Mucosa of descending colon (tissue), 3 donors: ENCODE measurements at regions not wholly inside any gene's neighbourhood (a gene's known extent, or its start where the extent isn't known, plus 50 kb on each side); places are given as distances from the start of the nearest gene placed in this dataset.

Source experiments
- ATAC-seq: fragments of 200-7000 bp; cut with Tn5 transposase; one replicate; pipeline ENCODE4 v1.9.1; 2020; ENCODE audit warnings: mild to moderate bottlenecking, moderate library complexity
- DNase-seq, 3 donors: peaks; one replicate each; pipeline ENCODE4 v3.0.0-alpha.2; 2020
- H3K36me3 ChIP-seq: fragments of 200-600 bp; one replicate; pipeline ENCODE4 v1.8.0; 2021; ENCODE audit warnings: low read depth, mild to moderate bottlenecking
- H3K4me1 ChIP-seq: fragments of 200-600 bp; one replicate; pipeline ENCODE4 v1.8.0; 2021; ENCODE audit warnings: low read depth, mild to moderate bottlenecking
- H3K4me3 ChIP-seq: fragments of 200-600 bp; one replicate; pipeline ENCODE4 v1.8.0; 2021; ENCODE audit warnings: mild to moderate bottlenecking
- H3K9me3 ChIP-seq: fragments of 200-600 bp; one replicate; pipeline ENCODE4 v1.8.0; 2021; ENCODE audit warnings: mild to moderate bottlenecking
- intact Hi-C, 2 donors: fragments of 100-400 bp; cut with DNase I in 1 of 2; cut with micrococcal nuclease in 1 of 2; formaldehyde crosslinking; loops; one replicate each; pipeline versions ENCODE4 v1.11.0 to v1.11.1; 2022; cut with DNase I, micrococcal nuclease
- TF ChIP-seq, protein P1 (sequence below): fragments of 200-600 bp; IDR thresholded peaks from one replicate; pipeline ENCODE4 v1.8.0; 2022; ENCODE audit warnings: antibody characterized with exemption, mild to moderate bottlenecking
- donor health status: DM: no; HTN: no; CAD: no; lungs with moderate emphysema.
- donor health status: DM: no; HTN: no; CAD: no.
- donor health status: DM: no; HTN: yes; CAD: no.

DNA sequence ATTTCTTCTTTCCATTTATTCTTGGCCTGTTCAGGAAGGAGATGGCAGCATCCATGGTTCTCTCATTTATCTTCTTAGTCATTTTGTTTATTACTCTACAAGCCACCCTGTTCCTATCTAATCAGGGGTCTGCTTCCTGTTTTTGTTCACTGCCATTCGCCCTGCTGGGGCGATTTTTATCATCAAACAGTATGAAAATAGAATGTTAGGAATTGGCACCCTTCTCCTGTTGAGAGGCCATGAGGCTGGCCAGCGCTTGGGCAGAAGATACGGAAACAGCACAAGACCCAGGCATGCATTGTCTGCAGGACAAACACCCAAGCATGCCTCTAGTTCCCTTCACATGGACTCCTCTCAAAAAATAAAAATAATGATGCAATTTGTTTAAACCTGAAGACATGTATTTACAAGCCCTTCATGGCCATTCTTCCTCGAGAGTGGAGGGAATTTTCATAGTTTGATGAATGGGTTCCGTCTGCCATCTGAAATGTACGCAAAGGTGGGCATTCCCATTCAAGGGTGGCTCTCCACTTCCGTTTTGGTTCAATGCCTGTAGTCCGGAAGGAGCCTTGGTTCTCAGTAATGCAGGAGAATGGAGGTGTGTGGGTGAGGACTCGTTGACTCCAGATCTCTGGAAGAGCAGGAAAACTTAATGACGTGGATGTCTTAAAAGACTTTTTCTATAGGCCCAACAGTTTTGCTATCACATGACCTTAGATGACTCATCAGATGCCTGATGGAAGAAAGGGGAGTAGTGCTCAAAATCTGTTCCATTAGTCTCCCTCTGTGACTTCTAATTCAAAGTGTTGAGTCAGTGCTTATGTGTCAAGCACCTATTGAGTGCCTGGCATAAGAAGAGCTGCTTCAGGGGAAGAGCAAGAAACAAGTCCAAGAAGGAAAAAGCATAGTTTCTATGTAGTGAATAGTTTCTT is 252.4 kb upstream of the TBX3 start:
- no peak for ATAC-seq
- Histone ChIP-seq H3K4me1 (no peaks in the 10 kb centered on the region), H3K4me3 (no peak overlapping the region), H3K36me3 (no peaks in the 10 kb centered on the region), H3K9me3 (no peaks in the 10 kb centered on the region)
- DNase-seq, result no peak
- intact Hi-C loops, result no loop called here
- TF ChIP-seq, protein P1, sequence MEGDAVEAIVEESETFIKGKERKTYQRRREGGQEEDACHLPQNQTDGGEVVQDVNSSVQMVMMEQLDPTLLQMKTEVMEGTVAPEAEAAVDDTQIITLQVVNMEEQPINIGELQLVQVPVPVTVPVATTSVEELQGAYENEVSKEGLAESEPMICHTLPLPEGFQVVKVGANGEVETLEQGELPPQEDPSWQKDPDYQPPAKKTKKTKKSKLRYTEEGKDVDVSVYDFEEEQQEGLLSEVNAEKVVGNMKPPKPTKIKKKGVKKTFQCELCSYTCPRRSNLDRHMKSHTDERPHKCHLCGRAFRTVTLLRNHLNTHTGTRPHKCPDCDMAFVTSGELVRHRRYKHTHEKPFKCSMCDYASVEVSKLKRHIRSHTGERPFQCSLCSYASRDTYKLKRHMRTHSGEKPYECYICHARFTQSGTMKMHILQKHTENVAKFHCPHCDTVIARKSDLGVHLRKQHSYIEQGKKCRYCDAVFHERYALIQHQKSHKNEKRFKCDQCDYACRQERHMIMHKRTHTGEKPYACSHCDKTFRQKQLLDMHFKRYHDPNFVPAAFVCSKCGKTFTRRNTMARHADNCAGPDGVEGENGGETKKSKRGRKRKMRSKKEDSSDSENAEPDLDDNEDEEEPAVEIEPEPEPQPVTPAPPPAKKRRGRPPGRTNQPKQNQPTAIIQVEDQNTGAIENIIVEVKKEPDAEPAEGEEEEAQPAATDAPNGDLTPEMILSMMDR, result no peak

DNA sequence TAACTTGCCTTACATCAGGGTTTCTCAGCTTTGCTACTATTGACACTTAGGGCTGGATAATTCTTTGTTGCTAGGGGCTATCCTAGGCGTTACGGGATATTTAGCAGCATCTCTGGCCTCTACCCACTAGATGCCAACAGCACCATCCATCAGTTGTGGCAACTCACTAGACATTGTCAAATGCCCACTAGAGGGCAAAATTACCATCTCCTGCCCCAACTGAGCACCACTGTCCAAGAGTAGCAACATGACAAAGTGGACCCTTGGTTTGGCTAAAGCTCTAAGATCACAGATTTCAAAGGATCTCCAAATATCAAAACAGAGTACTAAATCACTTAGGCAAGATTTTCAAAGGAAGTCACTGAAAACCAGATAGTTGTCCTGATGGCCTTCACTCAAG is 251.7 kb upstream of the TBX3 start:
- DNase-seq (no peak), ATAC-seq (no peak)
- intact Hi-C loops, result no loop called here
- Histone ChIP-seq H3K4me3 (no peak overlapping the region), H3K9me3 (no peaks in the 10 kb centered on the region), H3K36me3 (no peaks in the 10 kb centered on the region), H3K4me1 (no peaks in the 10 kb centered on the region)
- TF ChIP-seq, protein P1, result no peak

DNA sequence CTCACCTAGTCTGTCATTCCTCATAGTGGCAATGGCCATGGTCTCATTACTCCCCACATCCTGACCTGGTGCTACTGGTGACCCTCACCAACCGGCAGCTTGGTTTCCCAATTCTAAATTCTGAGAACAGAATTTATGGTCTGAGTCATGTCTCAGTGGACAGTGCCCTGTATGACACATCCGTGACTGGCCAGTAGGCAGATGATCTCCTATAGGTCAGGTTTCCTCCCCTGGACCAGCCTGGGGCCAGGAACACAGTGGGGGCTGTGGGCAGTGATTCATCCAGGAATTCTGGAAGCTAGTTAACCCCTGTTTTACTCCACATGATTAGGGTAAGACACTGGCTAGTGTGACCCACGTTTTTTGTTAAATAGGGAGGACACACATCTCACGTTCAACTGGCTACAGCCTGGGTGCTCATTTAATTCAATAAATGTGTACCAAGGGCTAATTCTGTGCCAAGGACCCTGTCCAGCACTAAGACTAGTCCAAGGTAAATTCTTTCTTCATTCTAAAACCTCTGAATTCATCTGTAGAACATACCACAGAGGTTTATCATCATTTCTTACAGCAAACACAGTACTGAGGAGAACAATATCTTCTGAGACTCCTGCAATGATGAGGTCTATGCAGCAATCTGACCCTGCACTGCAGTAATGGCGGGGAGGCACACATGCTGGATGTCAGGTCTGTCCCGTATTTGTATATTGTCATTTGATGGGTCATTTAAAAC is 249.6 kb upstream of the TBX3 start:
- intact Hi-C loops, result no loop called here
- H3K4me3 ChIP-seq, result no peak overlapping the region
- no peaks in the 10 kb centered on the region for H3K36me3 ChIP-seq
- no peaks in the 10 kb centered on the region for H3K4me1 ChIP-seq
- TF ChIP-seq, protein P1, result no peak
- ATAC-seq (peak; percentile 38), DNase-seq (no peak)
- H3K9me3 ChIP-seq, result no peaks in the 10 kb centered on the region

DNA sequence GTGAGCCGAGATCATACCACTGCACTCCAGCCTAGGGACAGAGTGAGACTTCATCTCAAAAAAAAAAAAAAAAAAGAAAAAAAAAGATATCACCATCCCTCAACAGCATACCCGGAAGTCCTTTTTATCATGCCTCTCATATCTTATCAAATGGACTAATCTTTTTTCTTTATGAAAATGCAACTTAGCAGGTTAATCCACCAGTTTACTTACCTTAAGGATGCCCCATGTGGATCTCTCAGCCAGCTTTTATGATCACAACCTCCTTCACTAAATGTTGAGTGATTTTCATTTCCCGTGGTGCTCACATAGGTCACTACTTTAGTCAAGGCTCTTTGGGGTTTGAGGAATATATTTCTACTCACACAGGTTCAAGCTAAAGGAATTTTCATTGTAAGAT is 248.8 kb upstream of the TBX3 start:
- no peak overlapping the region for H3K4me3 ChIP-seq
- intact Hi-C loops, result no loop called here
- TF ChIP-seq, protein P1, result no peak

DNA sequence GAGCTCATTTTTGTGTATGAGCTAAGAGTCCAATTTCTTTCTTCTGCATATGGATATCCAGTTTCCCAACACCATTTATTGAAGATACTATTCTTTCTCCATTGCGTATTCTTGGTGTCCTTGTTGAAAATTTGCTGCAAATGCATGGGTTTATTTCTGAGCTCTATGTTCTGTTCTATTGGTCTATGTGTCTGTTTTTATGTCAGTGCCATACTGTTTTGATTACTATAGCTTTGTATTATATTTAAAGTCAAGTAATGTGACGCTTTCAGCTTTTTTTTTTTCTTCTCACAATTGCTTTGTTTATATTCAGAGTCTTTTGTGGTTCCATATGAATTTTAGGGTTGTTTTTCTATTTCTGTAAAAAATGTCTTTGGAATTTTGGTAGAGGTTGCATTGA is 247.1 kb upstream of the TBX3 start:
- TF ChIP-seq, protein P1, result no peak
- Histone ChIP-seq H3K36me3 (no peaks in the 10 kb centered on the region), H3K9me3 (no peaks in the 10 kb centered on the region), H3K4me1 (no peaks in the 10 kb centered on the region), H3K4me3 (no peak overlapping the region)
- ATAC-seq (no peak), DNase-seq (no peak)
- intact Hi-C loops, result no loop called here

More for the DNA sequence above, 248.8 kb upstream of the TBX3 start:
- DNase-seq (no peak), ATAC-seq (no peak)
- H3K9me3 ChIP-seq, result no peaks in the 10 kb centered on the region
- H3K36me3 ChIP-seq, result no peaks in the 10 kb centered on the region
- no peaks in the 10 kb centered on the region for H3K4me1 ChIP-seq
